Glutamatergic neuron (in vitro differentiated cells): ENCODE measurements at regions not wholly inside any gene's neighbourhood (a gene's known extent, or its start where the extent isn't known, plus 50 kb on each side); places are given as distances from the start of the nearest gene placed in this dataset.
"Not testable (repeated sequence)": the region's sequence is repeated elsewhere in the genome, so short reads cannot be mapped to it uniquely, and the experiment has no call there.

Experiments
- DNase-seq: peaks from one replicate; pipeline ENCODE4 v3.0.0; 2022
- H3K27ac Mint-ChIP-seq: one replicate; pipeline ENCODE4 v1.8.0; 2020; ENCODE audit warnings: mild to moderate bottlenecking, mixed read lengths, inconsistent platforms; ENCODE audit not compliant: unreplicated experiment
- H3K27me3 Mint-ChIP-seq: one replicate; pipeline ENCODE4 v1.8.0; 2020; ENCODE audit warnings: mild to moderate bottlenecking, moderate library complexity, mixed read lengths, inconsistent platforms; ENCODE audit not compliant: unreplicated experiment
- H3K36me3 Mint-ChIP-seq: one replicate; pipeline ENCODE4 v1.8.0; 2020; ENCODE audit warnings: mild to moderate bottlenecking, mixed read lengths, inconsistent platforms; ENCODE audit not compliant: unreplicated experiment
- H3K4me1 Mint-ChIP-seq: one replicate; pipeline ENCODE4 v1.8.0; 2020; ENCODE audit warnings: mild to moderate bottlenecking, low read depth, mixed read lengths, inconsistent platforms; ENCODE audit not compliant: unreplicated experiment
- H3K4me3 Mint-ChIP-seq: one replicate; pipeline ENCODE4 v1.8.0; 2020; ENCODE audit warnings: mild to moderate bottlenecking, mixed read lengths, inconsistent platforms; ENCODE audit not compliant: unreplicated experiment
- H3K9me3 Mint-ChIP-seq: one replicate; pipeline ENCODE4 v1.8.0; 2020; ENCODE audit warnings: mild to moderate bottlenecking, moderate library complexity, mixed read lengths, inconsistent platforms; ENCODE audit not compliant: unreplicated experiment
- CTCF ChIP-seq: fragments of 200-600 bp; sonication (generic); IDR thresholded peaks from one replicate; pipeline ENCODE4 v1.5.0; 2021; ENCODE audit not compliant: partially characterized antibody, unreplicated experiment

DNA sequence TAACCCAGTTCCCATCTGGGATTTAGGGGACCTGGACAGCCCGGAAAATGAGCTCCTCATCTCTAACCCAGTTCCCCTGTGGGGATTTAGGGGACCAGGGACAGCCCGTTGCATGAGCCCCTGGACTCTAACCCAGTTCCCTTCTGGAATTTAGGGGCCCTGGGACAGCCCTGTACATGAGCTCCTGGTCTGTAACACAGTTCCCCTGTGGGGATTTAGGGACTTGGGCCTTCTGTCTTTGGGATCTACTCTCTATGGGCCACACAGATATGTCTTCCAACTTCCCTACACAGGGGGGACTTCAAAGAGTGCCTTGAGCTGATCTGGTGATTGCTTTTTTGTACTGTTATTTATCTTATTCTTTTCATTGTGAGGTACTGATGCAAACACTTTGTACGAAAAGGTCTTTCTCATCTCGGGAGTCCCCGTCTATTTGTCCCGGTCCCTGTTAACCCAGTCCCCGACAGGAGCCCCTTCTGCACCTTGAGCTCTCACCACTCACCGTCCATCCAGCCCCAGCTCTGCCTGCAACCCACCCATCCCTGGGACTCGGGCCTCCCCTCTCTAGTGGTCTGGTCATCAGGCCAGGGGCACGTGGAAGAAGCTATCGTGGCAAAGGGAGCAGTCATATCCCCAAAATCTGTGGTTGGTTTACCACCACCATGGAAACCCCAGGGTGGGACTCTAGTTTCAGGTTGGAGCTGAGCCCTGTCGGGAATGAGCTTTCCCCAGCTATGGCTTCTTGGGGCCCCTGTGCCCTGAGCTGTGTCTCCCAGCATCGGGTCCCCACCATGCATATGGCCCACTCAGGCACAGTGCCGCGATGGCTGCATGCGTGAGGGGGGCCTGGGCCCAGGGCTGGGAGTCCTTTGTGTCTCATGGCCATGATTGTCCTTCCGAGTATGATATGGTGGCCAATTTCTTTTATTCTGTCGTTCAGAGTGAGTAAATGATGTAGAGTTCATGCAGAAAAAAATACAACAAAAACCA, 270.4 kb upstream of the PLCXD1 start:
- H3K36me3 Mint-ChIP-seq, H3K4me1 Mint-ChIP-seq, H3K27me3 Mint-ChIP-seq, H3K27ac Mint-ChIP-seq, H3K4me3 Mint-ChIP-seq, H3K9me3 Mint-ChIP-seq, DNase-seq: not testable (repeated sequence)

DNA sequence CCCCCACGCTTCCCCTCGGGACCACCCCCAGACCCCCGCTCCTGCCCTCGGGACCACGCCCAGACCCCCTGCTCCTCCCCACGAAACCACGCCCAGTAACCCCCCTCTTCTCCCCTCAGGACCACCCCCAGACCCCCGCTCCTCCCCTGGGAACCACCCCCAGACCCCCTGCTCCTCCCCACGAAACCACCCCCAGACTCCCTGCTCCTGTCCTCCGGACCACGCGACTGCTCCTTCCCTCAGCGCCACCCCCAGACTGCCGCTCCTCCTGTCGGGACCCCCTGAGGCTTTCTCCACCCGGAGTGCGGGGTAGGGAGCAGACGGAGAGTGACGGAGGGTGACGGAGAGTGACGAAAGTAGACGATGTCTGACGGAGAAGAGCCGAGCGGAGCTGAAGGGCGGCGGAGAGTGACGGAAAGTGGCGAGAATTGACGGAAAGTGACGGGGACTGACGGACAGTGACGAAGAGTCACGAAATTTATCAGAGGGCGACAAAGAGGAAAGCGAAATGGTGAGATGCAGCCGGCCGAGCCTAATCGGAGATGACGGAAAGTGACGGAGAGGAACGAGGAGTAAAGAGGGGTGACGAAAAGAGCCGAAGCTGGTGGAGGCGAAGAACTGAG, 267.2 kb upstream of the PLCXD1 start:
- peak overlapping the region; percentile 30 for H3K4me3 Mint-ChIP-seq
- not testable (repeated sequence) for H3K27ac Mint-ChIP-seq, H3K27me3 Mint-ChIP-seq, H3K9me3 Mint-ChIP-seq, H3K4me1 Mint-ChIP-seq, H3K36me3 Mint-ChIP-seq
- peak; percentile 42 for DNase-seq

GRCh38 chrX:14452-14851, 266.7 kb upstream of the PLCXD1 start:
- H3K4me1 Mint-ChIP-seq, DNase-seq, H3K9me3 Mint-ChIP-seq, H3K36me3 Mint-ChIP-seq, H3K4me3 Mint-ChIP-seq, H3K27me3 Mint-ChIP-seq, H3K27ac Mint-ChIP-seq: not testable (repeated sequence)

DNA sequence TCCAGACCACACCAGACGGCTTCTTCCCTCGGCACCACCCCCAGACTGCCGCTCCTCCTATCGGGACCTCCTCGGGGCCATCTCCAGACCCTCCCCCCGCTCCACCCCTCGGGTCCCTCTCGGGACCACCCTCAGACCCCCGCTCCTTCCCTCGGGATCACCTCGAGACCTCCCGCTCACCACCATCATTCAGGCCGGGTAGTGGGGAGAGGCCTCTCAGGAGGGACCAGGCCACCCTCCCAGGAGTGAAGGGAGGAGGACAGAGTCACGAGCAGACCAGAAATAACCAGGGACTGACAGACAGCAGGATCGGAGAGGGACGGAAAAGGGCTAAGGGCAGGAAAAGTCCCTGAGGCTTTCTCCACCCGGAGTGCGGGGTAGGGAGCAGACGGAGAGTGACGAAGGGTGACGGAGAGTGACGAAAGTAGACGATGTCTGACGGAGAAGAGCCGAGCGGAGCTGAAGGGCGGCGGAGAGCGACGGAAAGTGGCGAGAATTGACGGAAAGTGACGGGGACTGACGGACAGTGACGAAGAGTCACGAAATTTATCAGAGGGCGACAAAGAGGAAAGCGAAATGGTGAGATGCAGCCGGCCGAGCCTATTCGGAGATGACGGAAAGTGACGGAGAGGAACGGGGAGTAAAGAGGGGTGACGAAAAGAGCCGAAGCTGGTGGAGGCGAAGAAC, 262.3 kb upstream of the PLCXD1 start:
- H3K4me1 Mint-ChIP-seq, H3K27ac Mint-ChIP-seq, H3K9me3 Mint-ChIP-seq, H3K36me3 Mint-ChIP-seq, H3K27me3 Mint-ChIP-seq: not testable (repeated sequence)
- DNase-seq = peak; percentile 71
- H3K4me3 Mint-ChIP-seq = peak overlapping the region; percentile 38

DNA sequence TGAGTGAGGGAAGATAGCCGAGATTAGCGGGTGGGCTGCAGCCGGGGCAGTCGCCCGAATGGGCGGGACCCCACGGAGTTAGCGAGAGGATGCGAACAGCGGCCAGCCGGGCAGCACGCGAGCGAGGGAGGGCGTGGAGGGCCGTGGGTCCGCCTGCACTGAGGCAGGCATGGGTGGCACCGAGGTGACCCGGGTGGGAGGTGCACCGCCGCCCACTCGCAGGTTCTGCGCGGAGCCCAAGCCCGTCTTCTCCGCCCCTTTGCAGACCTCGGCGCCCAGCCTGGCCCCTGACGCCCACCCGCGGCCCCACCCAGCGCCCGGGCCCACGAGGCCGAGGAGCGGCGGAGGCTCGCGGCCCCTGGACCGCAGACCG, 261.7 kb upstream of the PLCXD1 start:
- not testable (repeated sequence) for H3K27me3 Mint-ChIP-seq, H3K36me3 Mint-ChIP-seq, H3K4me1 Mint-ChIP-seq, H3K4me3 Mint-ChIP-seq, H3K27ac Mint-ChIP-seq, DNase-seq, H3K9me3 Mint-ChIP-seq

GRCh38 chrX:19912-20571, 261.1 kb upstream of the PLCXD1 start:
- peaks cover 3% of the 10 kb centered on the region for H3K27me3 Mint-ChIP-seq
- H3K36me3 Mint-ChIP-seq = no peaks in the 10 kb centered on the region
- no peaks in the 10 kb centered on the region for H3K4me1 Mint-ChIP-seq
- no peak for TF ChIP-seq CTCF
- no peaks in the 10 kb centered on the region for H3K9me3 Mint-ChIP-seq
- peak overlapping the region; percentile 55 for H3K27ac Mint-ChIP-seq
- peak overlapping the region; percentile 93 for H3K4me3 Mint-ChIP-seq
- DNase-seq = peak; percentile 27

- H3K9me3 Mint-ChIP-seq, H3K4me1 Mint-ChIP-seq, H3K27me3 Mint-ChIP-seq, DNase-seq, H3K4me3 Mint-ChIP-seq, H3K27ac Mint-ChIP-seq, H3K36me3 Mint-ChIP-seq: not testable (repeated sequence)
Measured at GRCh38 chrX:24139-24538, 257.0 kb upstream of the PLCXD1 start.
